Left colon (tissue), 2 donors: ENCODE measurements at regions not wholly inside any gene's neighbourhood (a gene's known extent, or its start where the extent isn't known, plus 50 kb on each side); places are given as distances from the start of the nearest gene placed in this dataset.
A peak's percentile ranks its signal among the peaks of the same experiment; 100 is the strongest.

Experiments used
- ATAC-seq: fragments of 200-7000 bp; cut with Tn5 transposase; one replicate; pipeline ENCODE4 v1.9.1; 2020; ENCODE audit warnings: mild to moderate bottlenecking, moderate library complexity
- DNase-seq, 2 donors: peaks; one replicate each; pipeline ENCODE4 v3.0.0-alpha.2; 2020
- intact Hi-C, 2 donors: fragments of 100-400 bp; cut with DNase I in 1 of 2; cut with micrococcal nuclease in 1 of 2; formaldehyde crosslinking; loops; one replicate each; pipeline versions ENCODE4 v1.11.2 to v1.14.0; 2022; cut with DNase I, micrococcal nuclease
- donor health status: DM: no; HTN: no; CAD: no.
- donor health status: DM: yes; HTN: yes; CAD: no.

DNA sequence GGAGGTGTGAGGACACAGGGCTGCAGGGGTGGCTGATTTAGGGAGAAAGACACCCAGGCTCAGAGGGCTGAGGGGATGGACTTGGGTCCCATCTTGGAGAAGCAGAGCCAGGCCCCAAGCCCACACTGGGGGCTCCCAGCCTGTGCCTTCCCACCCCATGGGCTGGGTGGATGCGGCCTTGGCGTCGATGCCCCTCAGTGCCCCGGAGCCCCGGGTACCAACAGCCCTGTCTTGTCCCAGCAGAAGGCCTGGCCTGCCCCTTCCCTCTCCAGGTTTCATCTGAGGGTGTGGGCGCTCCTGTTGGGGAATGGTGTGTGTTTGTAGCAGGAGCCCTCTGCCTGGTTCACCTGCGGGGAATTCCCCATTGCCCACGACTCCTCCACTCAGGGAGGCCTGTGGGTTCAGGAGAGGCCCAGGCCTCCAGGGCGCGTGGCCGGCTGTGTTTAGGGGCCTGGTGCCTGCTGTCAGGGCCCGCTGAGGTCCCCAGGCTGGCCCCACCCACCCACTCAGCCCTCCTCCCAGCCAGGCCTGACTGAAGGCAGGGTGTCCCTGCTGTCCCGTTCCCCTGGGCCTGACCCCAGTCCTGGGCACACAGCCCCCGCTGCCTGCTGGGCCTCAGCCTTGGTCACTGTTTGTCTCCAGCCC is 51.1 kb upstream of the BEGAIN start:
- DNase-seq (no peak), ATAC-seq (no peak)
- intact Hi-C loops = no loop called here

- ATAC-seq (no peak), DNase-seq (no peak)
- intact Hi-C loops = no loop called here
Observed at GRCh38 chr14:100639280-100639679, 52.1 kb upstream of the BEGAIN start.

DNA sequence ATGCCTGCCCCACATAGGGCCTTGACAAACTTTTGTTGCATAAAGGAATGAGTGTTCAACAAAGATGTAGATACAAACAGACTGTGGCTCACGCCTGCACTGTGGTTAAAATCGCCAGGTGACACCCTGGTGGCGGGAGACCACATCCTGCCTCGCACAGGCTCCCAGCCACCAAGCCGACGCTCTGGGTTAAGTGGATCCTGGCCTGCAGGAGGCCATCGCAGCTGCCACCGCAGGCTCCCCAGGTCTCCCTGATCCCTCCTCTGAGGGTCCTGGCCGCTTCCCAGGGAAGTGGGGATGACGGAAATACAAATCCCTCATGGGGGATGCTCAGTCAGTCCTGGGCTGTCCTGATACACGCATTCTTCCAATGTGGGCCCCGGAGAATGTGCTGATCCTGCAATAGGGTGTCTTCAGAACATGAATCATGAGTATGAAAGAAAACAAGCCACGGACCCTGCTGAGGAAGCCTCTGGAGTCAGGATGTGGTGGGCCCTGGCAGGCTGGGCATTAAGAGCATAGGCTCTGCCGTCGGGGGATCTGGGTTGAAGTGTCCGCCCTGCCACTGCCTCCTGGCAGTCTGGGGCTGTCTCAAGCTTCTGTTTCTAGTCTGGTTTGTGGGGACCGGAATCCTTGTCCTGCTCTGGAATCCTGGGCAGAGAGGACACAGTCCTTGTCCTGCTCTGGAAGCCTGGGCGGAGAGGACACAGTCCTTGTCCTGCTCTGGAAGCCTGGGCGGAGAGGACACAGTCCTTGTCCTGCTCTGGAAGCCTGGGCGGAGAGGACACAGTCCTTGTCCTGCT is 53.5 kb upstream of the BEGAIN start:
- ATAC-seq (peak; percentile 18), DNase-seq (peak in 1 of 2 donors; percentile 45)
- intact Hi-C loops = no loop called here

DNA sequence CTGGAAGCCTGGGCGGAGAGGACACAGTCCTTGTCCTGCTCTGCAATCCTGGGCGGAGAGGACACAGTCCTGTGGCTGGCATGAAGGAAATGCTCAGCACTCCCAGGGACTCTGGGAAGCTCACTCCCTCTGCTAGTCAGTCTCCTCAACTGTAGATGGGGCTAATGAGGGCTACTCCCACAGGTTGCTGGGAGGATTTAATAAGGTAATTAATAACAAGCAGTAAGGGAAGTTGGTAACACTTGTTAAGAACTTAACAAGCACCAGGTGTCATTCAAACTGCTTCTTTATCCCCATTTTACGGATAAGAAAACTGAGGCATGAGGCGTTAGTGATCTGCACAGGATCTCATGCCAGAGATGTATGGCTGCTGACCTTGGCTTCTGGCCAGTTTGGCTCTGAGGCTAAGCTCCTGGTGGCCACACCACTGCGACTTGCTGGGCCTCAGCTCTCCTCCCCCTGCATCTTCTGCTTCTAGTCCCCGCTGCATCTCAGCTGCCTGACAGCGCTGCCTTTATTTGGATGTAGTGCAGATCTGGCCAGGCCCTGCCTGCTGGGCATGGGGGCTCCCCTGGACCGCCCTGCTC is 54.1 kb upstream of the BEGAIN start:
- intact Hi-C loops = no loop called here
- peak; percentile 67 for ATAC-seq
- no peak for DNase-seq

- no peak for ATAC-seq
- intact Hi-C loops = no loop called here
- no peak for DNase-seq
Observed at GRCh38 chr14:100643426-100643825, 56.2 kb upstream of the BEGAIN start.

- no peak for ATAC-seq
- intact Hi-C loops = no loop called here
- DNase-seq = no peak
Observed at GRCh38 chr14:100644383-100644782, 57.2 kb upstream of the BEGAIN start.

GRCh38 chr14:100644784-100645183 is 57.6 kb upstream of the BEGAIN start:
- DNase-seq = no peak
- intact Hi-C loops = loop anchor here in 1 of 2 donors (5.0 kb wide), 2 partner anchors 242 to 262 kb away; no protein-coding TSS in a partner anchor
- ATAC-seq = no peak

GRCh38 chr14:100645196-100645981 is 58.2 kb upstream of the BEGAIN start:
- ATAC-seq = peak; percentile 79
- DNase-seq = peak; percentile 91 to 97
- intact Hi-C loops = loop anchor here in 1 of 2 donors (5.0 kb wide), 2 partner anchors 243 to 263 kb away; no protein-coding TSS in a partner anchor

GRCh38 chr14:100645982-100646314 is 58.7 kb upstream of the BEGAIN start:
- no peak for DNase-seq
- no peak for ATAC-seq
- intact Hi-C loops = loop anchor here in 1 of 2 donors (5.0 kb wide), 2 partner anchors 244 to 264 kb away; no protein-coding TSS in a partner anchor

GRCh38 chr14:100648474-100649172 is 61.4 kb upstream of the BEGAIN start:
- ATAC-seq (peak; percentile 85), DNase-seq (peak; percentile 62 to 65)
- intact Hi-C loops = loop anchor here in 1 of 2 donors (5.0 kb wide), 2 partner anchors 246 to 266 kb away; no protein-coding TSS in a partner anchor

GRCh38 chr14:100649173-100649519 is 61.9 kb upstream of the BEGAIN start:
- ATAC-seq = peak; percentile 75
- intact Hi-C loops = loop anchor here in 1 of 2 donors (5.0 kb wide), 2 partner anchors 247 to 267 kb away; no protein-coding TSS in a partner anchor
- DNase-seq = no peak

DNA sequence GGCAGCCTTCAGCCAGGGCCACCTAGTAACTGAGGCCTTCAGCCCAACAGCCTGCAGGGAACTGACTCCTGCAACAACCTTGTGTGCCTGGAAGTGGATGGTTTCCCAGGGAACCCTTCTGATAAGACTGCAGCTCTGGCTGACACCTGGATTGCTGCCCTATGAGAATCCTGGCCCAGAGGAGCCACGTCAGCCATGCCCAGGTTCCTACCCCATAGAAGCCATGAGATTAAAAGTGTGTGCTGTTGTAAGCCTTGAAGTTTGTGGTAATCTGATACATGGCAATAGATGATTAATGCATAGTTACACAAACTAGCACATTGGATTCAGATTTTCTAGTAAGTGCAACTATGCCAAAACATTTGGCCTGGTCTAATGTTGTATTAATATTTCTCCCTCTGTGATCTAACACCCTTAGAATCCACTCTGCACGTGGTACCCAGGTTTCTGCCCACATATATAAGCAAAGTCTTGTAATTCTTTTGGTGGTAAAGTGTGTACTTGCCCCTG is 64.8 kb upstream of the BEGAIN start:
- ATAC-seq (no peak), DNase-seq (no peak)
- intact Hi-C loops = loop anchor here in 1 of 2 donors (10.0 kb wide), 1 partner anchor 267 kb away; no protein-coding TSS in a partner anchor

DNA sequence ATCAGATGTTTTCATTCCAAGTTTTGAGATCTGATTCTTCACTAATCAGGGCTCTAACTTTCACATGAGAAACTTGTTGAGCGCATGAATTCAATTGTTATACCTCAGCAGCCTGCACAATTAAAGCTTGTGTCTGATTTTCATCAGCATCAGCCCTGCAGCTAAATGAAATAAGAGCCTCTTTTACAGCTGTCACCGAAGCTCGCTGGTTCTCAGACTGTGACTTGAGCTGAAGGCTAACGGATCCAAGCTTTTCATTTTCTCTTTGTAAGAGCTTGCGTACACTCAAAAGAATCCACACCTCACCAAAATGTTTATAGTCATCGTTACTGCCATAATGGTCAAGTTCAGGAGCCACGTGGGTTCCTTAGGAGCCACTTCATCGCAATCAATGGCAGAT is 65.5 kb upstream of the BEGAIN start:
- ATAC-seq (no peak), DNase-seq (no peak)
- intact Hi-C loops = loop anchor here in 1 of 2 donors (10.0 kb wide), 1 partner anchor 268 kb away; no protein-coding TSS in a partner anchor

- intact Hi-C loops = loop anchor here in 1 of 2 donors (10.0 kb wide), 1 partner anchor 269 kb away; no protein-coding TSS in a partner anchor
- peak in 1 of 2 donors; percentile 42 for DNase-seq
- ATAC-seq = no peak
Observed at GRCh38 chr14:100653409-100653808, 66.2 kb upstream of the BEGAIN start.

- ATAC-seq = peak; percentile 42
- intact Hi-C loops = loop anchor here in 1 of 2 donors (10.0 kb wide), 1 partner anchor 269 kb away; no protein-coding TSS in a partner anchor
Observed at GRCh38 chr14:100654025-100654813, 67.0 kb upstream of the BEGAIN start.

GRCh38 chr14:100654814-100655740 is 67.9 kb upstream of the BEGAIN start:
- peak in 1 of 2 donors; percentile 65 for DNase-seq
- intact Hi-C loops = loop anchor here in 1 of 2 donors (10.0 kb wide), 1 partner anchor 270 kb away; no protein-coding TSS in a partner anchor
- ATAC-seq = peak; percentile 82

More at GRCh38 chr14:100654025-100654813, 67.0 kb upstream of the BEGAIN start:
- no peak for DNase-seq
